ENCODE measurements at regions not wholly inside any gene's neighbourhood (a gene's known extent, or its start where the extent isn't known, plus 50 kb on each side); places are given as distances from the start of the nearest gene placed in this dataset.

- H4K20me1 ChIP-seq (ENCODE audit: low read depth, low read length) = no peaks in the 10 kb centered on the region
- no peaks in the 10 kb centered on the region for H3F3A ChIP-seq (ENCODE audit: insufficient read depth)
- no peaks in the 10 kb centered on the region for H3K36me3 ChIP-seq (ENCODE audit: low read length)
- H3K79me2 ChIP-seq (ENCODE audit: insufficient read depth, low read length) = no peaks in the 10 kb centered on the region
- peaks cover under 1% of the 10 kb centered on the region; the same call in 1 of the 2 replicates for H3K9me3 ChIP-seq (ENCODE audit: insufficient read depth, low read length)
- H3K9me2 ChIP-seq (replicated peaks; ENCODE audit: insufficient read depth, low read length) = no peaks in the 10 kb centered on the region
- H3K27me3 ChIP-seq (ENCODE audit: low read length) = no peaks in the 10 kb centered on the region
- no peak overlapping the region for H3K9ac ChIP-seq (ENCODE audit: low read length)
- H3K4me2 ChIP-seq (ENCODE audit: low read depth, low read length, poor library complexity, severe bottlenecking) = no peak overlapping the region
- H3K27ac ChIP-seq (ENCODE audit: low read depth, low read length) = no peak overlapping the region
- TF ChIP-seq EZH2phosphoT487 (conservative IDR thresholded peaks at IDR 0.05; ENCODE audit: low read length) = no peak
- H3K4me3 ChIP-seq (ENCODE audit: insufficient read depth, low read length, poor library complexity, severe bottlenecking) = no peak overlapping the region
- no peak overlapping the region for H2AFZ ChIP-seq (ENCODE audit: low read depth, low read length, severe bottlenecking)
Measured at GRCh38 chr14:32258336-32258993, 55.4 kb upstream of the RNU6-8 start.

- H3K4me3 ChIP-seq (ENCODE audit: insufficient read depth, low read length, poor library complexity, severe bottlenecking) = no peak overlapping the region
- no peak overlapping the region for H3K9ac ChIP-seq (ENCODE audit: low read length)
- H4K20me1 ChIP-seq (ENCODE audit: low read depth, low read length) = no peaks in the 10 kb centered on the region
- H3K79me2 ChIP-seq (ENCODE audit: insufficient read depth, low read length) = no peaks in the 10 kb centered on the region
- H3K27ac ChIP-seq (ENCODE audit: low read depth, low read length) = no peak overlapping the region
- H3K9me3 ChIP-seq (ENCODE audit: insufficient read depth, low read length) = peaks cover 9% of the 10 kb centered on the region; the same call in 1 of the 2 replicates
- no peaks in the 10 kb centered on the region for H3K27me3 ChIP-seq (ENCODE audit: low read length)
- H3K9me2 ChIP-seq (replicated peaks; ENCODE audit: insufficient read depth, low read length) = no peaks in the 10 kb centered on the region
- no peak overlapping the region for H2AFZ ChIP-seq (ENCODE audit: low read depth, low read length, severe bottlenecking)
- TF ChIP-seq CTCF (IDR thresholded peaks at IDR 0.05; ENCODE audit: insufficient read depth, low read length, poor library complexity, severe bottlenecking) (no peak), EZH2phosphoT487 (conservative IDR thresholded peaks at IDR 0.05; ENCODE audit: low read length) (no peak)
- H3F3A ChIP-seq (ENCODE audit: insufficient read depth) = no peaks in the 10 kb centered on the region
- H3K4me2 ChIP-seq (ENCODE audit: low read depth, low read length, poor library complexity, severe bottlenecking) = no peak overlapping the region
- H3K36me3 ChIP-seq (ENCODE audit: low read length) = 0 out of 2 replicates have a peak, but pooled peaks cover 5% of the 10 kb centered on the region
Measured at GRCh38 chr14:32259368-32260013, 56.4 kb upstream of the RNU6-8 start.

- Histone ChIP-seq H3K4me3 (ENCODE audit: insufficient read depth, low read length, poor library complexity, severe bottlenecking) (no peak overlapping the region), H3K9ac (ENCODE audit: low read length) (no peak overlapping the region), H3K27me3 (ENCODE audit: low read length) (no peaks in the 10 kb centered on the region), H3F3A (ENCODE audit: insufficient read depth) (no peaks in the 10 kb centered on the region), H3K79me2 (ENCODE audit: insufficient read depth, low read length) (no peaks in the 10 kb centered on the region), H4K20me1 (ENCODE audit: low read depth, low read length) (no peaks in the 10 kb centered on the region), H3K9me2 (replicated peaks; ENCODE audit: insufficient read depth, low read length) (no peaks in the 10 kb centered on the region), H3K9me3 (ENCODE audit: insufficient read depth, low read length) (peaks cover 9% of the 10 kb centered on the region; the same call in 1 of the 2 replicates), H3K27ac (ENCODE audit: low read depth, low read length) (no peak overlapping the region), H2AFZ (ENCODE audit: low read depth, low read length, severe bottlenecking) (no peak overlapping the region), H3K36me3 (ENCODE audit: low read length) (0 out of 2 replicates have a peak, but pooled peaks cover 5% of the 10 kb centered on the region), H3K4me2 (ENCODE audit: low read depth, low read length, poor library complexity, severe bottlenecking) (no peak overlapping the region)
- TF ChIP-seq CTCF (IDR thresholded peaks at IDR 0.05; ENCODE audit: insufficient read depth, low read length, poor library complexity, severe bottlenecking) (no peak), EZH2phosphoT487 (conservative IDR thresholded peaks at IDR 0.05; ENCODE audit: low read length) (no peak)
Measured at GRCh38 chr14:32263939-32264567, 61.0 kb upstream of the RNU6-8 start.
